BJ (cell line): ENCODE measurements at regions not wholly inside any gene's neighbourhood (a gene's known extent, or its start where the extent isn't known, plus 50 kb on each side); places are given as distances from the start of the nearest gene placed in this dataset.

Source experiments
- CTCF ChIA-PET: fragments of 350-600 bp; formaldehyde crosslinking; extraction: SDS; loops from one replicate; lab custom pipeline; 2021; ENCODE audit warnings: antibody characterized with exemption, inconsistent platforms; lab: Yijun Ruan, JAX
- POLR2A ChIA-PET: fragments of 300-600 bp; sonication (Branson Sonifier 250); formaldehyde crosslinking; extraction: SDS; loops from one replicate; lab custom pipeline; 2021; ENCODE audit warnings: antibody characterized with exemption; lab: Charles Lee
- DNase-seq: peaks from one replicate; pipeline ENCODE4 v3.0.0-alpha.2; 2011; ENCODE audit warnings: low read depth
- H3K27me3 ChIP-seq: 2 replicates; pipeline ENCODE4 v1.6.0; 2011; ENCODE audit warnings: low read length; ENCODE audit not compliant: control insufficient read depth, insufficient read depth
- H3K36me3 ChIP-seq: 2 replicates; pipeline ENCODE4 v1.5.1; 2011; ENCODE audit warnings: low read length; ENCODE audit not compliant: control insufficient read depth, insufficient read depth
- H3K4me3 ChIP-seq: 2 replicates; pipeline ENCODE4 v1.5.1; 2011; ENCODE audit warnings: low read depth, mild to moderate bottlenecking, control low read depth, low read length
- CTCF ChIP-seq: IDR thresholded peaks from 2 replicates; pipeline ENCODE4 v1.5.1; 2011; ENCODE audit warnings: low read depth, mild to moderate bottlenecking, control low read depth, inconsistent platforms, low read length, moderate library complexity; ENCODE audit not compliant: insufficient read depth

GRCh38 chr10:91708174-91708861, 75.4 kb upstream of the PPP1R3C start:
- POLR2A ChIA-PET, result no interaction called here
- Histone ChIP-seq H3K36me3 (no peaks in the 10 kb centered on the region), H3K27me3 (peaks cover 3% of the 10 kb centered on the region; the same call in 1 of the 2 replicates), H3K4me3 (no peak overlapping the region)
- DNase-seq, result no peak
- CTCF ChIA-PET, result interaction anchor here (0.8 to 1.7 kb wide), 3 partner anchors 14 to 205 kb away, joined by 3 read pairs; no protein-coding TSS in a partner anchor
- no peak for TF ChIP-seq CTCF

GRCh38 chr10:91707236-91707635, 74.4 kb upstream of the PPP1R3C start:
- Histone ChIP-seq H3K36me3 (no peaks in the 10 kb centered on the region), H3K27me3 (peaks cover 3% of the 10 kb centered on the region; the same call in 1 of the 2 replicates), H3K4me3 (no peak overlapping the region)
- CTCF ChIA-PET, result interaction anchor here (1.7 kb wide), 1 partner anchor 13 kb away, joined by 3 read pairs; no protein-coding TSS in a partner anchor
- POLR2A ChIA-PET, result no interaction called here
- no peak for TF ChIP-seq CTCF
- DNase-seq, result no peak

GRCh38 chr10:91705948-91706670, 73.2 kb upstream of the PPP1R3C start:
- no peak for DNase-seq
- Histone ChIP-seq H3K36me3 (no peaks in the 10 kb centered on the region), H3K27me3 (peaks cover 3% of the 10 kb centered on the region; the same call in 1 of the 2 replicates), H3K4me3 (no peak overlapping the region)
- TF ChIP-seq CTCF, result no peak
- ChIA-PET CTCF (interaction anchor here (1.7 to 2.1 kb wide), 2 partner anchors 11 to 12 kb away, joined by 3 to 5 read pairs; no protein-coding TSS in a partner anchor), POLR2A (no interaction called here)

GRCh38 chr10:91702620-91703019, 69.7 kb upstream of the PPP1R3C start:
- ChIA-PET POLR2A (no interaction called here), CTCF (interaction anchor here (1.2 kb wide), 1 partner anchor 9 kb away, joined by 4 read pairs; no protein-coding TSS in a partner anchor)
- TF ChIP-seq CTCF, result no peak
- Histone ChIP-seq H3K27me3 (peaks cover 5% of the 10 kb centered on the region; the same call in 1 of the 2 replicates), H3K36me3 (no peaks in the 10 kb centered on the region), H3K4me3 (no peak overlapping the region)
- DNase-seq, result no peak
